Spleen (tissue), 11 donors: ENCODE measurements at regions not wholly inside any gene's neighbourhood (a gene's known extent, or its start where the extent isn't known, plus 50 kb on each side); places are given as distances from the start of the nearest gene placed in this dataset.

Source experiments
- DNase-seq: peaks from one replicate; pipeline ENCODE4 v3.0.0-alpha.2; 2020
- H3K27ac ChIP-seq, 8 donors: fragments of 200-600 bp; sonication (generic) in 7 of 8; 1 replicate in 4 of 8; 2 replicates in 4 of 8; pipeline versions ENCODE4 v1.5.0 to v1.8.0; 2016 to 2021; ENCODE audit warnings: inconsistent platforms in 4 of 8, mild to moderate bottlenecking in 4 of 8, moderate library complexity in 1 of 8
- H3K27me3 ChIP-seq, 7 donors: fragments of 200-600 bp; sonication (generic) in 6 of 7; replicated peaks in 1 of 7; 1 replicate in 4 of 7; 2 replicates in 3 of 7; pipeline versions ENCODE4 v1.5.0 to v1.8.0; 2016 to 2021; ENCODE audit warnings: inconsistent platforms in 3 of 7, mild to moderate bottlenecking in 1 of 7
- H3K36me3 ChIP-seq, 6 donors: fragments of 200-600 bp; sonication (generic) in 5 of 6; 1 replicate in 4 of 6; 2 replicates in 2 of 6; pipeline versions ENCODE4 v1.5.0 to v1.8.0; 2016 to 2021; ENCODE audit warnings: inconsistent platforms in 2 of 6
- H3K4me1 ChIP-seq, 6 donors: fragments of 200-600 bp; sonication (generic) in 5 of 6; 1 replicate in 3 of 6; 2 replicates in 3 of 6; pipeline versions ENCODE4 v1.5.0 to v1.8.0; 2016 to 2021; ENCODE audit warnings: inconsistent platforms in 3 of 6
- H3K4me3 ChIP-seq, 8 donors: fragments of 200-600 bp; sonication (generic) in 7 of 8; 1 replicate in 4 of 8; 2 replicates in 4 of 8; pipeline versions ENCODE4 v1.5.0 to v1.8.0; 2016 to 2021; ENCODE audit warnings: inconsistent platforms in 4 of 8, mild to moderate bottlenecking in 4 of 8, moderate library complexity in 2 of 8
- H3K9me3 ChIP-seq, 8 donors: fragments of 200-600 bp; sonication (generic) in 7 of 8; 1 replicate in 4 of 8; 2 replicates in 4 of 8; pipeline versions ENCODE4 v1.5.0 to v1.8.0; 2016 to 2021; ENCODE audit warnings: inconsistent platforms in 4 of 8
- POLR2A ChIP-seq, 3 donors: fragments of 450-650 bp; IDR thresholded peaks; one replicate each; pipeline ENCODE4 v1.5.1; 2017; ENCODE audit warnings: antibody characterized with exemption in 3 of 3, mild to moderate bottlenecking in 1 of 3
- POLR2AphosphoS5 ChIP-seq, 3 donors: sonication (generic); formaldehyde crosslinking; IDR thresholded peaks; one replicate each; pipeline ENCODE4 v1.5.1; 2017; ENCODE audit warnings: antibody characterized with exemption in 3 of 3
- WGBS, 5 donors: extraction: QIAGEN DNeasy Blood & Tissue Kit in 3 of 5; methylation state at CpG; one replicate each; pipeline versions ENCODE4 v1.1.5 to v1.1.7; 2013 to 2018; 5-methylcytosine and 5-hydroxymethylcytosine counted together
- intact Hi-C: fragments of 100-400 bp; cut with DNase I; formaldehyde crosslinking; loops from one replicate; pipeline ENCODE4 v1.15.0; 2023; ENCODE audit warnings: low total_unique reads
- TF ChIP-seq, protein P1 (sequence below), 11 experiments: fragments of 200-600 bp in 7 of 11; fragments of 450-650 bp in 4 of 11; sonication (generic) in 4 of 11; IDR thresholded peaks in 8 of 11; conservative IDR thresholded peaks in 3 of 11; 1 replicate in 7 of 11; 2 replicates in 4 of 11; pipeline versions ENCODE4 v1.4.0 to v1.8.0; 2016 to 2021; ENCODE audit warnings: antibody characterized with exemption in 11 of 11, inconsistent platforms in 4 of 11, mild to moderate bottlenecking in 1 of 11
- donor health status: healthy with polysubstance abuse.
- donor health status: DM: no; HTN: no; CAD: no; lungs with moderate emphysema.
- donor health status: DM: no; HTN: no; CAD: no.
- donor health status: Bipolar disorder and iron deficiency.
- donor health status: healthy.
- donor health status: DM: no; HTN: no; CAD: no.
- donor health status: DM: yes; HTN: yes; CAD: no.

DNA sequence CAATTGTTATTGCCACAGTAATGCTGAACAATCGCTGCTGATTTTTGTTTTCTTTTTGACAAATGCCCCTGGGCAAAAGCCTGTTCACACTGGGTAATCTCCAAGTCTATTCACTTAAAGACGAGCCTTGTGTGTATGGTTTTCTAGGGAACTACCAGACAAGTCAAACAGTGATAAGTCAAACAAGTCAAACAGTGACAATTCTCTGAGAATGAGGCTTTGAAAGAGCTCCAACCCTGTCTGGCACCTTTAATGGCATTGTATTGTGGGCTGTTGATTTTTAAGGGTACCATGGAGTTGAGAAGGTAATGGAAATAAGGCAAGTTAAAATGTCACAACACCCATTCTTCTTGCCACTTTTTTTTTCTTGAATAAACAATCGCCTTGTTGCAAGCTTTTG is 59.4 kb upstream of the TMC3 start:
- intact Hi-C loops = no loop called here
- Histone ChIP-seq H3K27me3 (peaks cover 0 to 14% (median 0%) of the 10 kb centered on the region in 7 donors), H3K9me3 (peaks cover 0 to 17% (median 13%) of the 10 kb centered on the region in 8 donors), H3K27ac (no peak overlapping the region), H3K4me1 (no peaks in the 10 kb centered on the region), H3K36me3 (no peaks in the 10 kb centered on the region), H3K4me3 (no peak overlapping the region)
- TF ChIP-seq POLR2AphosphoS5 (IDR thresholded peaks at IDR 0.05) = no peak
- TF ChIP-seq, protein P1, sequence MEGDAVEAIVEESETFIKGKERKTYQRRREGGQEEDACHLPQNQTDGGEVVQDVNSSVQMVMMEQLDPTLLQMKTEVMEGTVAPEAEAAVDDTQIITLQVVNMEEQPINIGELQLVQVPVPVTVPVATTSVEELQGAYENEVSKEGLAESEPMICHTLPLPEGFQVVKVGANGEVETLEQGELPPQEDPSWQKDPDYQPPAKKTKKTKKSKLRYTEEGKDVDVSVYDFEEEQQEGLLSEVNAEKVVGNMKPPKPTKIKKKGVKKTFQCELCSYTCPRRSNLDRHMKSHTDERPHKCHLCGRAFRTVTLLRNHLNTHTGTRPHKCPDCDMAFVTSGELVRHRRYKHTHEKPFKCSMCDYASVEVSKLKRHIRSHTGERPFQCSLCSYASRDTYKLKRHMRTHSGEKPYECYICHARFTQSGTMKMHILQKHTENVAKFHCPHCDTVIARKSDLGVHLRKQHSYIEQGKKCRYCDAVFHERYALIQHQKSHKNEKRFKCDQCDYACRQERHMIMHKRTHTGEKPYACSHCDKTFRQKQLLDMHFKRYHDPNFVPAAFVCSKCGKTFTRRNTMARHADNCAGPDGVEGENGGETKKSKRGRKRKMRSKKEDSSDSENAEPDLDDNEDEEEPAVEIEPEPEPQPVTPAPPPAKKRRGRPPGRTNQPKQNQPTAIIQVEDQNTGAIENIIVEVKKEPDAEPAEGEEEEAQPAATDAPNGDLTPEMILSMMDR (IDR thresholded peaks at IDR 0.05 in 8 of 11, conservative IDR thresholded peaks at IDR 0.05 in 3 of 11) = no peak
- TF ChIP-seq POLR2A (IDR thresholded peaks at IDR 0.05) = no peak
- no peak for DNase-seq
- WGBS, 5 donors = 73 to 83% (median 80%) methylated on average over 3 of the region's 3 CpGs

DNA sequence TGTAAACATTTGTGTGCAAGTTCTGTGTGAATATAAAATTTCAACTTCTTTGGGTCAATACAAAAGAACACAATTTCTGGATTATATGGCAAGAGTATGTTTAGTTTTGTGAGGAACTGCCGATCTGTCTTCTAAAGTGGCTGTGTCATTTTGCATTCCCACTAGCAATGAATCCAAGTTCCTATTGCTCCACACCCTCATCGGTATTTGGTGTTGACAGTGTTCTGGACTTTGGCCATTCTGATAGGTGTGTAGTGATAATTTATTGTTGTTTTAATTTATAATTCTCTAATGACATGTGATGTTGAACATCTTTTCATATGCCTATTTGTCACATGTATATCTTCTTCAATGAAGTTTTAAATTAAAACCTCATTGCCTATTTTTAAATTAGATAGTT is 58.2 kb upstream of the TMC3 start:
- intact Hi-C loops = no loop called here
- TF ChIP-seq POLR2A (IDR thresholded peaks at IDR 0.05) (no peak), POLR2AphosphoS5 (IDR thresholded peaks at IDR 0.05) (no peak)
- TF ChIP-seq, protein P1 (IDR thresholded peaks at IDR 0.05 in 8 of 11, conservative IDR thresholded peaks at IDR 0.05 in 3 of 11) = no peak
- H3K36me3 ChIP-seq = no peaks in the 10 kb centered on the region
- peaks cover 0 to 17% (median 13%) of the 10 kb centered on the region in 8 donors for H3K9me3 ChIP-seq
- WGBS, 5 donors = 89 to 97% (median 93%) methylated on average over 2 of the region's 2 CpGs
- H3K27ac ChIP-seq = no peak overlapping the region
- no peak overlapping the region for H3K4me3 ChIP-seq
- no peak for DNase-seq
- H3K4me1 ChIP-seq = no peaks in the 10 kb centered on the region
- H3K27me3 ChIP-seq = peaks cover 0 to 7% (median 0%) of the 10 kb centered on the region in 7 donors

GRCh38 chr15:81427176-81427575 is 53.2 kb upstream of the TMC3 start:
- Histone ChIP-seq H3K27me3 (no peaks in the 10 kb centered on the region), H3K27ac (no peak overlapping the region), H3K9me3 (peaks cover 0 to 17% (median 13%) of the 10 kb centered on the region in 8 donors), H3K4me1 (no peaks in the 10 kb centered on the region), H3K4me3 (no peak overlapping the region), H3K36me3 (no peaks in the 10 kb centered on the region)
- TF ChIP-seq, protein P1 (IDR thresholded peaks at IDR 0.05 in 8 of 11, conservative IDR thresholded peaks at IDR 0.05 in 3 of 11) = no peak
- TF ChIP-seq POLR2A (IDR thresholded peaks at IDR 0.05) = no peak
- 80 to 91% (median 88%) methylated on average over 6 of the region's 6 CpGs for WGBS, 5 donors
- no peak for DNase-seq
- intact Hi-C loops = no loop called here

DNA sequence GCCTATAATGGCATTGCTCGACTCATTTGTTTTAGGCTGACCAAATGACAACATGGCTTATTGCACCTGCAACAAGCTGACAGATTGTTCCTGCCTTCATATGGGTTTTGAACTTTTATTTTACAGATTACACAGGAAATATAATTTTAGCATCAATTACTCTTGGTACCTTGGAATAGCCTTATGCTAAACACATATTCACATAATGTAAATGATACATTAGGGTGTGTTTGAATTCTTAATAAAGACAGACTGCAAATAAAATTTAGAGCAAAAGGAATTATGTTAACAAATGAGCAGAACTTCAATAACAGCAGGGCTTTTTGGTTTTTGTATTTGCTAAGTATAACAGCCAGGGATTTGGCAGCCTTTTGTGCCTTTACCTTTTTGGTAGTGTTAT is 51.9 kb upstream of the TMC3 start:
- H3K36me3 ChIP-seq = no peaks in the 10 kb centered on the region
- H3K4me3 ChIP-seq = no peak overlapping the region
- TF ChIP-seq, protein P1 (IDR thresholded peaks at IDR 0.05 in 8 of 11, conservative IDR thresholded peaks at IDR 0.05 in 3 of 11) = no peak
- TF ChIP-seq POLR2A (IDR thresholded peaks at IDR 0.05) (no peak), POLR2AphosphoS5 (IDR thresholded peaks at IDR 0.05) (no peak)
- no peak overlapping the region for H3K27ac ChIP-seq
- intact Hi-C loops = no loop called here
- peaks cover 0 to 10% (median 8%) of the 10 kb centered on the region in 8 donors for H3K9me3 ChIP-seq
- H3K4me1 ChIP-seq = no peaks in the 10 kb centered on the region
- 68 to 82% (median 72%) methylated on average over 1 of the region's 1 CpG for WGBS, 5 donors
- no peaks in the 10 kb centered on the region for H3K27me3 ChIP-seq
- DNase-seq = no peak
